KOPT-K1 (cell line): ENCODE measurements at regions not wholly inside any gene's neighbourhood (a gene's known extent, or its start where the extent isn't known, plus 50 kb on each side); places are given as distances from the start of the nearest gene placed in this dataset.

Source experiments
- H3K27ac ChIP-seq: fragments of 200-600 bp; sonication (generic); 2 replicates; pipeline ENCODE4 v1.5.1; 2016; ENCODE audit warnings: antibody characterized with exemption, mild to moderate bottlenecking, low read depth, low read length; ENCODE audit not compliant: poor library complexity, severe bottlenecking
- H3K36me3 ChIP-seq: fragments of 200-600 bp; sonication (generic); 2 replicates; pipeline ENCODE4 v1.5.1; 2017; ENCODE audit warnings: antibody characterized with exemption, mild to moderate bottlenecking, low read length, moderate library complexity; ENCODE audit not compliant: insufficient read depth
- H3K9me3 ChIP-seq: fragments of 200-600 bp; sonication (generic); 2 replicates; pipeline ENCODE4 v1.5.1; 2017; ENCODE audit warnings: antibody characterized with exemption, low read length, mild to moderate bottlenecking; ENCODE audit not compliant: insufficient read depth, poor library complexity, severe bottlenecking

DNA sequence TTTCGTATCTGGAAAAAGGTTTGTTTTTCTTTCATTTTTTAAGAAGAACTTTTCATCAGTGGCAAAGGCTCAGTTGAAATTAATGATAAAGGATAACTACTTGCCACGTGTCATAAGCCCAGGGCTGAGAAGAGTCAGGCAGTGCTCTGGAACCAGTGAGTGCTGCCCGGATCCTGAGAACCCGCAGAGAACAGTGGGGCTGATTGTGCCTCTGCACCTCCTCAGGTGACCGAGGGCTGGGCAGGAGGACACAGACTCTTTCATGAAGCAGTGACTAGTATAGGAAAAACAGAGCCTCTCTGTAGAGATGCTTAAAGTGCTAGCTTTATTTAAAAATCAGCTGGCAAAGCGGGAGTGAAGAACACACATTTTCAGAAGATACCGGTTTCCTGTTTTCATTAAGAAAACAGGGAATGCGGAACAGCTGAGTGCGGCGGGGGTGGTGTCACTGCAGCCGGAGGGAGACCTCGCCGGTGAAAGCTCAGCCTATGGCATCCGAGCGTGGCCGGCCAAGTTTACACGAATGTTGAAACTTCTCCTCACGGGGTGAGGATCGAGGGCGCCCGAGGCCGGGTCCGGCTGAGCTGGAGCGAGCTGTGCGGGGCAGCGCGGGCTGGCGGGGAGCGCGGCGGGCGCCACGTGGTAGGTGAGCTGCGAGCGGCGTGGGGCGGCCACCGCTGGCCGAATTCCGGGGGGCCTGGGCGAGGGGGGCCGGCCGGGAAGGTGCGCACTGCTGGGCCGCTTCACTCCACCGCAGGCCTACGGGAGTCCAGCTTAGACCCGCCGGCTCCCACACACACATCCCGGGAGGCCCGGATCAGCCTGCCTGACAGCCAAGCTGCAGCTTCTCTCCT lies 134.7 kb upstream of the DMRT1 start:
- H3K27ac ChIP-seq: no peak overlapping the region

DNA sequence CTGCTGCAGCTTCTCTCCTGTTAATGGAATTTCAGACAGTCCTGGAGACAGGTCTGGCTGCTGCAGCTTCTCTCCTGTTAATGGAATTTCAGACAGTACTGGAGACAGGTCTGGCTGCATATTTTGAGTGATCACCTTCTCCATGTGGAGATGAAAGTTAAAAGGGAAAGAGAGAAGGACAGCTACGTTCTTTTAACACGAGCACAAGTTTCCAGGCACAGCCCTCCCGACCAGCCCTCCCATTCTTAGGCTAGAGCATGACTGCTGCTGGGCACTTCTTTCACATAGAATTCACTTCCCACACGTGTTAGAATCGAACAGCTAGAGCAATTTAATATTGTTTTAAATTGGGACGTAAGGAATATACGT lies 133.3 kb upstream of the DMRT1 start:
- Histone ChIP-seq H3K9me3 (no peaks in the 10 kb centered on the region), H3K36me3 (no peaks in the 10 kb centered on the region), H3K27ac (no peak overlapping the region)

More for the DNA sequence above, 134.7 kb upstream of the DMRT1 start:
- Histone ChIP-seq H3K9me3 (no peaks in the 10 kb centered on the region), H3K36me3 (no peaks in the 10 kb centered on the region)

DNA sequence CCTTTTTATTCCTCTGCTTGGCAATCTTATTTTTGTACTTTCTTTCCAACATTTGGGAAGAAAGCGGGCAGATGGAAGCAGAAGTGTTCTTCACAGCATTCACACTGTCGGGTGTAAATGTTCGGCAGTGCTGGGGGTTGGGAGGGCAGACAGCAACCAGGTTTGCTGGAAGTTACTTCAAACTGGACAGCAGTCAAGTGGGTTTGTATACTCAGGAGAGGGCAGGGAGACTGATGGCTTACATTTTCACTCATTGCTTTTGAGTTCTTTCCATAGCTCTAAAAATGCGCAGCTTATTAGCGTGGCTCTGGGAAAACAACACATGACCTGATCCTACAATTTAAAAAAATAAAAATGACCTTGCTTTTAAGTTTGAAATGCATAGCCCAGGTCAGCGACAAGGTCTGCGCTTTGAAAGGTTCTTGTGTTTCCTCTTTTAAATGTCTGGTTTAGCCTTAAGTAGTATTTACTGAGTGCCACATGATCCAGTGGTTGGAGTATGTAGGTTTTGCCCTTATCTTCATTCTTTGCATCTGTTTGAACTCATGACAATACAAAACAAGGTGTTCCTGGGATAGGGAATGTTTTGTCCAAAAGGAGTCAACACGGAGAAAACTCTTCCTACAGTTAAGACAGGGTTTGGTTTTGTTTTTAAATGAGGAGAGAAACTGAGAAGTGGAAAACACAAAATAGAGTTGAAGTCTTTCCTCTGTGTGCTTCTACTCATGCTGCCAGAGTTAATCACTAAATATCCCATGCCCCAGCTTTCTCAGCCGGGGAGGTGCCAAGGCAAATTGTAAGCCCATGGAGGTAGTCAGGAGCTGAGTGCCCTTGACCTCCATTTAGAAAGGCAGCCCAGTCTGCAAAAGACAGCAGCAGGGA lies 132.7 kb upstream of the DMRT1 start:
- H3K27ac ChIP-seq: no peak overlapping the region
- H3K9me3 ChIP-seq: no peaks in the 10 kb centered on the region
- H3K36me3 ChIP-seq: no peaks in the 10 kb centered on the region

DNA sequence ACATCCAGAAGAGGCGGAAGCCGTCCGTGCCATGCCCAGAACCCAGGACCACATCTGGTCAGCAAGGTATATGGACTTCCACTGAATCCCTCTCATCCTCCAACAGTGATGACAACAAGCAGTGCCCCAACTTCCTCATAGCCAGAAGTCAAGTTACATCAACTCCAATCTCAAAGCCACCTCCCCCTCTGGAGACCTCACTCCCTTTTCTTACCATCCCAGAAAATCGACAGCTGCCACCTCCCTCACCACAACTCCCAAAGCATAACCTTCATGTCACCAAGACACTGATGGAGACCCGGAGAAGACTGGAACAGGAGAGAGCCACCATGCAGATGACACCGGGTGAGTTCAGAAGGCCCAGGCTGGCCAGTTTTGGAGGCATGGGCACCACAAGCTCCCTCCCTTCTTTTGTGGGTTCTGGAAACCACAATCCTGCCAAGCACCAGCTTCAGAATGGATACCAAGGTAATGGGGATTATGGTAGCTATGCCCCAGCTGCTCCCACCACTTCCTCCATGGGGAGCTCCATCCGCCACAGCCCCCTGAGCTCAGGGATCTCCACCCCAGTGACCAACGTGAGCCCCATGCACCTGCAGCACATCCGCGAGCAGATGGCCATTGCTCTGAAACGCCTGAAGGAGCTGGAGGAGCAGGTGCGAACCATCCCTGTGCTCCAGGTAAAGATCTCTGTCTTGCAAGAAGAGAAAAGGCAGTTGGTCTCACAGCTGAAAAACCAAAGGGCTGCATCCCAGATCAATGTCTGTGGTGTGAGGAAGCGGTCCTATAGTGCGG lies 130.3 kb upstream of the DMRT1 start:
- no peaks in the 10 kb centered on the region for H3K9me3 ChIP-seq
- H3K27ac ChIP-seq: no peak overlapping the region
- H3K36me3 ChIP-seq: no peaks in the 10 kb centered on the region

DNA sequence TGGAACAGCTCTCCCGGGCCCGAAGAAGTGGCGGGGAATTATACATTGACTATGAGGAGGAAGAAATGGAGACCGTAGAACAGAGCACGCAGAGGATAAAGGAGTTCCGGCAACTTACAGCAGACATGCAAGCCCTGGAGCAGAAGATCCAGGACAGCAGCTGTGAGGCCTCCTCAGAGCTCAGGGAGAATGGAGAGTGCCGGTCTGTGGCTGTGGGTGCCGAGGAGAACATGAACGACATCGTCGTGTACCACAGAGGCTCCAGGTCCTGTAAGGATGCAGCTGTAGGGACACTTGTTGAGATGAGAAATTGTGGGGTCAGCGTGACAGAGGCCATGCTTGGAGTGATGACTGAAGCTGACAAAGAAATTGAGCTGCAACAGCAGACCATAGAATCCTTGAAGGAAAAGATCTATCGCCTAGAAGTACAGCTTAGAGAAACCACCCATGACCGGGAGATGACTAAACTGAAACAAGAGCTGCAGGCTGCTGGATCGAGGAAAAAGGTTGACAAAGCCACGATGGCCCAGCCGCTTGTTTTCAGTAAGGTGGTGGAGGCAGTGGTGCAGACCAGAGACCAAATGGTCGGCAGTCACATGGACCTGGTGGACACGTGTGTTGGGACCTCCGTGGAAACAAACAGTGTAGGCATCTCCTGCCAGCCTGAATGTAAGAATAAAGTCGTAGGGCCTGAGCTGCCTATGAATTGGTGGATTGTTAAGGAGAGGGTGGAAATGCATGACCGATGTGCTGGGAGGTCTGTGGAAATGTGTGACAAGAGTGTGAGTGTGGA lies 129.5 kb upstream of the DMRT1 start:
- Histone ChIP-seq H3K36me3 (no peaks in the 10 kb centered on the region), H3K27ac (no peak overlapping the region), H3K9me3 (no peaks in the 10 kb centered on the region)

DNA sequence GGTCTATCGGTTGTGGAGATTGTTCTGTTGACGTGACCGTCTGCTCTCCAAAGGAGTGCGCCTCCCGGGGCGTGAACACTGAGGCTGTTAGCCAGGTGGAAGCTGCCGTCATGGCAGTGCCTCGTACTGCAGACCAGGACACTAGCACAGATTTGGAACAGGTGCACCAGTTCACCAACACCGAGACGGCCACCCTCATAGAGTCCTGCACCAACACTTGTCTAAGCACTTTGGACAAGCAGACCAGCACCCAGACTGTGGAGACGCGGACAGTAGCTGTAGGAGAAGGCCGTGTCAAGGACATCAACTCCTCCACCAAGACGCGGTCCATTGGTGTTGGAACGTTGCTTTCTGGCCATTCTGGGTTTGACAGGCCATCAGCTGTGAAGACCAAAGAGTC lies 128.9 kb upstream of the DMRT1 start:
- Histone ChIP-seq H3K36me3 (no peaks in the 10 kb centered on the region), H3K27ac (no peak overlapping the region)

DNA sequence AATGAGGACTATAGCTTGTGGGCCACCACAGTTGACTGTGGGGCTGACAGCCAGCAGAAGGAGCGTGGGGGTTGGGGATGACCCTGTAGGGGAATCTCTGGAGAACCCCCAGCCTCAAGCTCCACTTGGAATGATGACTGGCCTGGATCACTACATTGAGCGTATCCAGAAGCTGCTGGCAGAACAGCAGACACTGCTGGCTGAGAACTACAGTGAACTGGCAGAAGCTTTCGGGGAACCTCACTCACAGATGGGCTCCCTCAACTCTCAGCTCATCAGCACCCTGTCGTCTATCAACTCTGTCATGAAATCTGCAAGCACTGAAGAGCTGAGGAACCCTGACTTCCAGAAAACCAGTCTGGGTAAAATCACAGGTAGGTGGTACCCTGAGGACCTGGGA lies 128.4 kb upstream of the DMRT1 start:
- H3K36me3 ChIP-seq: no peaks in the 10 kb centered on the region
- no peak overlapping the region for H3K27ac ChIP-seq
- no peaks in the 10 kb centered on the region for H3K9me3 ChIP-seq

More for the DNA sequence above, 128.9 kb upstream of the DMRT1 start:
- H3K9me3 ChIP-seq: no peaks in the 10 kb centered on the region

DNA sequence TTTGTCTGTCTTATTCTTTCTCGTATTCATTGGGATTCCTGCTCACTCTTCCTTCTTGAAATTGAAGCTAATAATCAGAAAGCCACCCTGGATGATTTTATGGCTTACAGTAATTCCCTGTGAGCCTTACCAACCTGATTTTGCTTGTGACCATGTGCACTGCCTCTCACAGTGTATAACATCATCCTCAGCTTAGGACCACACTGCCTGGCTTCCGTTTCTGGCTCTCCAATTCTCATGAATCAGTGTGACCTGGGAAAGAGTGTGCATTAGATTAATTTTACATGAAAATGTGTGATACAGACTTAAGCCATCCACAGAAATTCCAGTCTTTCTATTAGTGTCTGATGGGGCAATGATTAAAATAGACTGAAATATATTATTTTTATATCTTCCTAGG lies 126.8 kb upstream of the DMRT1 start:
- H3K36me3 ChIP-seq: no peaks in the 10 kb centered on the region
- no peak overlapping the region for H3K27ac ChIP-seq
- H3K9me3 ChIP-seq: no peaks in the 10 kb centered on the region

DNA sequence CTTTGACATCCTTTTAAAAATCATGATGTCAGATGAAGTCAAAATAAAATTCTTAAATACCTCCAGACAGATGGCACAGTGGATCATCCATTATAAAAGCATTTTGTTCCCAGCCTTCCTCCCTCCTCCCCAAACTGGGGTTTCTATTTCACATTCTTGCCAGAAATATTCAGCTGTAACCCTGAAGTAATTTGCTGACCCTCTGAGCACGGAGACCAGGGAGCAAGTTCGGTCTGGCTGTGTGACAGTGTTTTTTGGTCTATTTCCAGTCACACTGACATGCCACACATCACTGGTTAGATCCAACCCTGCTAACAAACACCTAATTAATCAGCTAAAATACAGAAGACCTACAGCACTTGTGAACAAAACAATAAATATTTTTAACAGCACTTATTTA lies 126.2 kb upstream of the DMRT1 start:
- Histone ChIP-seq H3K9me3 (no peaks in the 10 kb centered on the region), H3K36me3 (no peaks in the 10 kb centered on the region), H3K27ac (no peak overlapping the region)

DNA sequence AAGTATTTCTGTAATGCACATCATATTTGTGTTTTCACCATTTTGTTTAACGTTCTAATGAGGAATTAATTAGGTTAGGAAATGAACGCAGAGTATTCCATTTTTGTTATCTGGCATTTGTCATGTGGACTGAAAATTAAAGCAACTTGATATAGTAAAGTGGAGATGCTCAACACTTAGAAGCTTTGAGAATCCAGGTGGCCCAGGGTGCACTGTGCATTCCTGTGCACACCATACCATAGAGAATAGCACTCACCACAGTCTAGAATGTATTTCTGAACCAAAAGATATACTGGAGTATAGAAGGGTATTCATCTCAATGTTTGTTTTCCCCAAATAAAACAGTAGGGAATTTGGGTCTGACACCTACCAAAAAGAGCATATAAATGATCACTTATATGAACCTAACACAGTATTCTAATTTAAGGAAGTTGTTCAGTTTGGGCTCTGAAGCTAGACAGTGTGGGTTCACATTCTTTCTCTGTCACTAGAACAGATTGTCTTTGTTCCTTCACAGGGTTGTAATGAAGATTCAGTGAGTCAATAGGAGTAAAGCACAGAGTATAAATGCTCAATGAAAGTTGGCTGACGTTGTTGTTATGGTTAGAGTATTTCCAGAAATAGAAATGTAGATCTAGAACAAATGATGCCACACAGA lies 125.6 kb upstream of the DMRT1 start:
- Histone ChIP-seq H3K9me3 (no peaks in the 10 kb centered on the region), H3K27ac (no peak overlapping the region), H3K36me3 (no peaks in the 10 kb centered on the region)

DNA sequence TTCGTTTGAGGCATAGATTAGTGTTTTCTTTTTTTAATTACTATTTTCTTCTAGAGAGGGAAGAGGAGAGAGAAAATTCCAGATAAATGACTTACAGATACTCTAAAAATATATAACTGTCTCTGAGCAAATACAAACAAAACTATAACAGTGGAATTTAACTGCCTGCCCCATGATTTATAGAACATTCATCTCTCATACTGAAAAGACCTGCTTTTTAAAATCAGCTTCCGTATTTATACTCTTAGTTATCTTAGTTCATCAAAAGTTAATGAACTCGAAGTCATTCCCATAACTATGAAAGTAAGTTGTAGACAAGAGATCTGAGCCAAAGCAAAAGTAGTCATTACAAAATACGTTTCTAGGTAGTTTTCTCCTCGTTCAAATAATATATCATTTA lies 123.8 kb upstream of the DMRT1 start:
- H3K9me3 ChIP-seq: no peaks in the 10 kb centered on the region
- no peaks in the 10 kb centered on the region for H3K36me3 ChIP-seq
- H3K27ac ChIP-seq: no peak overlapping the region

DNA sequence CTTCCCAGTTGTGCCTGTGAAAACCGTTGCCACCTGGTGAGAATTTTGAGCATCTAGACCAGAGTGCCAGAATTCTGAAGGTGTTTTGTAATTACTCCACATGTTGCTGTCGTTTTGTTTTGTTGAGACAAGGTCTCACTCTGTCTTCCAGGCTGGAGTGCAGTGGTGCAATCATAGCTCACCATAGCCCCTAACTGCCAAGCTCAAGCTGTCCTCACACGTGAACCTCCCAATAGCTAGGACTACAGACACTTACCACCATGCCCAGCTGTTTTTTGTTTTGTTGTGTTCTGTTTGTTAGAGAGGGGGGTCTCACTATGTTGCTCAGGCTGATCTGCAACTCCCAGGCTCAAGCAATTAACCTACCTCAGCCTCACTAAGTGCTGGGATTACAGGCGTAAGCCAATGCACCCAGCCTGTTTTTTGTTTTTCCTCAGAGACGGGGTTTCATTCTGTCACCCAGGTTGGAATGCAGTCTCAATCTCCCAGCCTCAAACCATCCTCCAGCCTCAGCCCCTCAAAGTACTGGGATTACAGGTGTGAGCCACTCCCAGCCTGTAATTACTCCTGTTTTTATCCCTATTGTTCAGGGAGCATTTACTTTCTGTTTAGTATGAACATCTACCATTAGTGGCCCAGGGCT lies 121.1 kb upstream of the DMRT1 start:
- Histone ChIP-seq H3K27ac (no peak overlapping the region), H3K9me3 (no peaks in the 10 kb centered on the region), H3K36me3 (no peaks in the 10 kb centered on the region)

DNA sequence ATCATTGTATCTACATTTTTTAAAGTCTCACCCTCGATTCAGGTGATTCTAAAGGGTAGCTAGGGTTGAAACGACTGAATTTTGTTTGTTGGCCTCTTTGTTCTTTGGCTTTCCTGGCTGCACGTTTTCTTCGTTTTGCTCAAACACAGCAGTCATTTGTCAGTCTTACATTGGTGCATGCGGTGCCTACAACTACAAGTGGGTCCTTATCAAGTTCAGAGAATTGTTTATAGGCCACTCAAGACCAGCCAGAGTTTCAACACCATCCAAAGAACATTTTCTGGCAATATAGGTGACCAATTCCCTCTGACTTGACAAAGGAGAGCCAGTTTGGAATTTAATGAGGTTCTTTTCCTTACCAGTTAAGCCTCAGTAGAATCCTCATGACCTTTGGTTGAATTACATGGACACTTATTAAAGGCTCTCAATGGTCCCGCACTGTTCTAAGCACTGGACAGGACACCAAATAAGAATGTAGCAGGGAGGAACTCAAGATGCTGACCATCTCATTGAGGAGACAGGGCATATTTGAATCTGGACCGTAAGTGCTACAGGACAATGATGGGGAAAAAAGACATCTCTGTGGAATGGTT lies 119.0 kb upstream of the DMRT1 start:
- Histone ChIP-seq H3K36me3 (no peaks in the 10 kb centered on the region), H3K9me3 (no peaks in the 10 kb centered on the region), H3K27ac (no peak overlapping the region)
